Glutamatergic neuron (in vitro differentiated cells): ENCODE measurements at regions not wholly inside any gene's neighbourhood (a gene's known extent, or its start where the extent isn't known, plus 50 kb on each side); places are given as distances from the start of the nearest gene placed in this dataset.

Experiments used
- DNase-seq: peaks from one replicate; pipeline ENCODE4 v3.0.0; 2022
- H3K27ac Mint-ChIP-seq: one replicate; pipeline ENCODE4 v1.8.0; 2020; ENCODE audit warnings: mild to moderate bottlenecking, mixed read lengths, inconsistent platforms; ENCODE audit not compliant: unreplicated experiment
- H3K27me3 Mint-ChIP-seq: one replicate; pipeline ENCODE4 v1.8.0; 2020; ENCODE audit warnings: mild to moderate bottlenecking, moderate library complexity, mixed read lengths, inconsistent platforms; ENCODE audit not compliant: unreplicated experiment
- H3K36me3 Mint-ChIP-seq: one replicate; pipeline ENCODE4 v1.8.0; 2020; ENCODE audit warnings: mild to moderate bottlenecking, mixed read lengths, inconsistent platforms; ENCODE audit not compliant: unreplicated experiment
- H3K4me1 Mint-ChIP-seq: one replicate; pipeline ENCODE4 v1.8.0; 2020; ENCODE audit warnings: mild to moderate bottlenecking, low read depth, mixed read lengths, inconsistent platforms; ENCODE audit not compliant: unreplicated experiment
- H3K4me3 Mint-ChIP-seq: one replicate; pipeline ENCODE4 v1.8.0; 2020; ENCODE audit warnings: mild to moderate bottlenecking, mixed read lengths, inconsistent platforms; ENCODE audit not compliant: unreplicated experiment
- H3K9me3 Mint-ChIP-seq: one replicate; pipeline ENCODE4 v1.8.0; 2020; ENCODE audit warnings: mild to moderate bottlenecking, moderate library complexity, mixed read lengths, inconsistent platforms; ENCODE audit not compliant: unreplicated experiment
- TF ChIP-seq, protein P1 (sequence below): fragments of 200-600 bp; sonication (generic); IDR thresholded peaks from one replicate; pipeline ENCODE4 v1.5.0; 2021; ENCODE audit not compliant: partially characterized antibody, unreplicated experiment

DNA sequence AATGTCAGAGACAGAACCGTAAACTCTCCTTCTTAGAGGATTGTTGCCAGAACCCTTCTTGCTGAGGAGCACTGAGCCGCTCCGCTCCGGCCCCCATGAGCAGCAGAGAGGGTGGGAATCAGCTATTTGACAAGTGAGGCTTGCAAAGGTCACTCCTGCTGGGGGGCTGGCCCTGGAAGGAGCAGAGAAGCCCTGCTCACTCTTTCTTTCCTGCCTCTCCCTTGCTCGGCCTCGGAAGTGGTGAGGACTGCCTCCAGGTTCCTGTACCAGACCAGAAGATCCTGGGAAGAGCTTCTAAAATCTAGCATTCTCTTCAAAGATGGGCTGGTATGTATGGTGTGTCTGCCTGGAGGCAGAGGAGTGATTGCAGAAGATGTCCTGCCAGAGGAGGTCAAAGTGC lies 168.6 kb upstream of the NECTIN1 start:
- Mint-ChIP-seq H3K4me1 (peaks cover 4% of the 10 kb centered on the region), H3K36me3 (no peaks in the 10 kb centered on the region), H3K4me3 (no peak overlapping the region), H3K27me3 (peaks cover 2% of the 10 kb centered on the region), H3K9me3 (peaks cover 1% of the 10 kb centered on the region), H3K27ac (no peak overlapping the region)
- DNase-seq = no peak
- TF ChIP-seq, protein P1, sequence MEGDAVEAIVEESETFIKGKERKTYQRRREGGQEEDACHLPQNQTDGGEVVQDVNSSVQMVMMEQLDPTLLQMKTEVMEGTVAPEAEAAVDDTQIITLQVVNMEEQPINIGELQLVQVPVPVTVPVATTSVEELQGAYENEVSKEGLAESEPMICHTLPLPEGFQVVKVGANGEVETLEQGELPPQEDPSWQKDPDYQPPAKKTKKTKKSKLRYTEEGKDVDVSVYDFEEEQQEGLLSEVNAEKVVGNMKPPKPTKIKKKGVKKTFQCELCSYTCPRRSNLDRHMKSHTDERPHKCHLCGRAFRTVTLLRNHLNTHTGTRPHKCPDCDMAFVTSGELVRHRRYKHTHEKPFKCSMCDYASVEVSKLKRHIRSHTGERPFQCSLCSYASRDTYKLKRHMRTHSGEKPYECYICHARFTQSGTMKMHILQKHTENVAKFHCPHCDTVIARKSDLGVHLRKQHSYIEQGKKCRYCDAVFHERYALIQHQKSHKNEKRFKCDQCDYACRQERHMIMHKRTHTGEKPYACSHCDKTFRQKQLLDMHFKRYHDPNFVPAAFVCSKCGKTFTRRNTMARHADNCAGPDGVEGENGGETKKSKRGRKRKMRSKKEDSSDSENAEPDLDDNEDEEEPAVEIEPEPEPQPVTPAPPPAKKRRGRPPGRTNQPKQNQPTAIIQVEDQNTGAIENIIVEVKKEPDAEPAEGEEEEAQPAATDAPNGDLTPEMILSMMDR = no peak

DNA sequence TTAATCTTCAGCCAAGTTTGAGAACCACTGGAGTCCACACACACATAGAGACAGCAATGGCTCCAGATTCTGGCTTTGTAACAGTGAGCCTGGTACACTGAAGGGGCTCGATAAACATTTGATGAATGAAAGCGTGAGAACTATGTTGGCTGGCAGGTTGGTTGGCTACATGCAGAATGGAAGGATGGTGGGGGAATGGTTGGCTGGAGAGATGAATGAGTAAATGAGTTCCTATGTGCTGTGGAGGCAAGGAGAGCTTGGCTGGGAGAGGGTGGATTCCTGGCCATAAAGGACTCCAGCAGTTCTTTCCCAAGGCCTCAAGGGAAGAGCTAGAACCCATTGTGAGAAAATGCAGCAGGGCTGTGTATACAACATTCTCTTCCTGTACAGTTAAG lies 168.0 kb upstream of the NECTIN1 start:
- Mint-ChIP-seq H3K27me3 (peaks cover 2% of the 10 kb centered on the region), H3K4me1 (peaks cover 8% of the 10 kb centered on the region), H3K4me3 (no peak overlapping the region), H3K36me3 (no peaks in the 10 kb centered on the region), H3K27ac (no peak overlapping the region), H3K9me3 (peaks cover 3% of the 10 kb centered on the region)
- DNase-seq = no peak
- TF ChIP-seq, protein P1 = no peak

DNA sequence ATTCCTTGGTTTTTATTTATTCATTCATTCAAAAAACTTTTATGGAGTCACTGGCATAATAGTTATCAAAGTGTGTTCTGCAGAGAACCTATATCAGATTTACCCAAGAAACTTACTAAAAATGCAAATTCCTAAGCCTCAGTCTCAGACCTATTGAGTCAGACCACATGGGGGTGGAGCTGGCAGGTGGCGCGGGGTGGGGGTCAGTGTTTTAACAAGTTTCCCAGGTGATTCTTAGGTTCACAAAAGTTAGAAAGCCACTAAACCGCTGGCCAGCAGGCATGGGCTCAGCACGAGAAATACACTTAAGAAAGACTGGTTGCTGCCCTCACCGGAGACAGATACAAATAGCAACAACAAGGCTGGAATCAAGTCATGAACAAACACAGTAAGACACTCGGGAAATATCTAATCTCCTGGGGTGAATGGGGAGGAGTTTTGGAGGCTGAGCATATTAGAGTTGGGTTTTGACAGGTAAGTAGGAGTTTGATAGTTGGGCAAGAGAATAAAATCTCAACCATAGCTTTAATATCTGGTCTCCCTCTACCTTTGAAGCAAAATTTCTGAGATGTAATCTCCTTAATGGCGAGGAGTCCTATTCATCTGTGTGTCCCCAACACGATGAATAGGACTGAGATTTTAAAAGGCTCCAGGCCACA lies 167.5 kb upstream of the NECTIN1 start:
- no peak overlapping the region for H3K4me3 Mint-ChIP-seq
- peaks cover 11% of the 10 kb centered on the region for H3K4me1 Mint-ChIP-seq
- H3K9me3 Mint-ChIP-seq = peaks cover 3% of the 10 kb centered on the region

DNA sequence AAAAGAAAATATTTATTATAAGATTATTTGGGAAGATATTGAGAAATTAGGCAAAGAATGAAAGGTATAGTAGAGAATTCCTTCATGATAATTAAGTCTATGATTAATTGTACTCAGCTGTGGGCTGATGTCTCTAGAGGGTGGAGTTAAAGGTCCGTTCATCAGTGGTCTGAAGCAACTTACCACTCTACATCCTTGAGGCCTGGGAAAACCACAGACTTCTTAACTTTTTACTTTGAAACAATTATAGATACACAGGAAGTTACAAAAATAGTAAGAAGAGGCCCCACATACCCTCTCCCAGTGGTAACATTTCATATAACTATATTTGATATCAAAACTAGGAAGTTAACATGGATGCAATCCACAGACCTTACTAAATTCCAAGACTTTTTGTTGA lies 167.0 kb upstream of the NECTIN1 start:
- TF ChIP-seq, protein P1 = no peak
- Mint-ChIP-seq H3K9me3 (peaks cover 3% of the 10 kb centered on the region), H3K36me3 (no peaks in the 10 kb centered on the region), H3K4me3 (no peak overlapping the region), H3K27me3 (peaks cover 2% of the 10 kb centered on the region), H3K27ac (no peak overlapping the region), H3K4me1 (peaks cover 17% of the 10 kb centered on the region)
- no peak for DNase-seq

More for the DNA sequence above, 167.5 kb upstream of the NECTIN1 start:
- Mint-ChIP-seq H3K27me3 (peaks cover 2% of the 10 kb centered on the region), H3K36me3 (no peaks in the 10 kb centered on the region), H3K27ac (no peak overlapping the region)
- TF ChIP-seq, protein P1 = no peak
- no peak for DNase-seq

DNA sequence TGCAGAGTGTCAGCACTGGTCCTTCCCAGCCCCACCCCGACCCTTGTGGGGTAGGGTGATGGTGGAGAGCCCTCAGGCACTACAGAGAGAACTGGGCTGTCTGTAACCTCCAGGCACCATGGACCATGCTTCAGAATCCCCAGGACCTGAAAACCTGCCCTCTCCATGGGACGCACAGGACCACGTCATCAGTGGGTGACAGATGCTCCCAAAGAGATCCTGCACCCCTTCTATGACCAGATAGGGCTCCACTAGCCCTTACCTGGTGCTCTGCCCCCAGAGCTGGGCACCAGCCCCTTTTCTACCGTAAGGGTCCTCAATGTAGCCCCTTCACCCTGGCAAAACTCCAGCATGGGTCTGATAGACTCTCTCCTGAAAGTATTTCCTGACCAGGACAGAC lies 165.9 kb upstream of the NECTIN1 start:
- no peak overlapping the region for H3K27ac Mint-ChIP-seq
- no peak for DNase-seq
- TF ChIP-seq, protein P1 = no peak
- peaks cover 3% of the 10 kb centered on the region for H3K9me3 Mint-ChIP-seq
- H3K36me3 Mint-ChIP-seq = no peaks in the 10 kb centered on the region
- peaks cover 25% of the 10 kb centered on the region for H3K4me1 Mint-ChIP-seq
- H3K27me3 Mint-ChIP-seq = peaks cover 2% of the 10 kb centered on the region
- H3K4me3 Mint-ChIP-seq = no peak overlapping the region
